AG04449 (cell line): ENCODE measurements at regions not wholly inside any gene's neighbourhood (a gene's known extent, or its start where the extent isn't known, plus 50 kb on each side); places are given as distances from the start of the nearest gene placed in this dataset.

Experiments used
- CTCF ChIA-PET: fragments of 350-600 bp; formaldehyde crosslinking; extraction: SDS; loops from one replicate; lab custom pipeline; 2021; ENCODE audit warnings: antibody characterized with exemption; lab: Yijun Ruan, JAX
- POLR2A ChIA-PET: fragments of 400-600, 350-600 bp; formaldehyde crosslinking; extraction: SDS; loops from one replicate; lab custom pipeline; 2020; ENCODE audit warnings: antibody characterized with exemption, inconsistent platforms; lab: Yijun Ruan, JAX
- DNase-seq: peaks from one replicate; pipeline ENCODE4 v3.0.0-alpha.2; 2010; ENCODE audit warnings: low read depth, low spot score
- H3K4me3 ChIP-seq: 2 replicates; pipeline ENCODE4 v1.5.1; 2011; ENCODE audit warnings: low read depth, mild to moderate bottlenecking, control low read depth, low read length
- TF ChIP-seq, protein P1 (sequence below): IDR thresholded peaks from one replicate; pipeline ENCODE4 v1.5.1; 2011; ENCODE audit warnings: mild to moderate bottlenecking, moderate library complexity, low read length, control low read depth, inconsistent platforms; ENCODE audit not compliant: insufficient read depth; ENCODE audit errors: missing control alignments

DNA sequence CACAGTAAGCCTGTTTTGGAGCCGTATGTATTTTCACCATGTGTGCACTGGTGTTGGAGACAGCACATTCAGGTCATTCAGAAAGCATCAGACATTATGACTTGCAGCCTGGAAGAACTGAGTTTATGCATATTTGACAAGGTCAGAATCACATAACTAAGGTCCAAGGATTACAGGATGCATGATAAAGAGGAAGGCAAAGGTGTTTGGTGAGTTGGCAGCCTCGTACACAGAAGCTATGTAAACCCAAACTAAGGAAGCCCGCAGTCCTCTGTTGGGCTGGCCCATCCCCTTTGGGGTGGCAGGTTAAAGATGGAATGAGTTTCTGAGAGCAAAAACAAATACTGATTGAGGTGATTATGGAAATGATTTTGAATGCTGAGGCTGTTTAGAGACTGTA is 218.4 kb downstream of the KTN1 start:
- TF ChIP-seq, protein P1, sequence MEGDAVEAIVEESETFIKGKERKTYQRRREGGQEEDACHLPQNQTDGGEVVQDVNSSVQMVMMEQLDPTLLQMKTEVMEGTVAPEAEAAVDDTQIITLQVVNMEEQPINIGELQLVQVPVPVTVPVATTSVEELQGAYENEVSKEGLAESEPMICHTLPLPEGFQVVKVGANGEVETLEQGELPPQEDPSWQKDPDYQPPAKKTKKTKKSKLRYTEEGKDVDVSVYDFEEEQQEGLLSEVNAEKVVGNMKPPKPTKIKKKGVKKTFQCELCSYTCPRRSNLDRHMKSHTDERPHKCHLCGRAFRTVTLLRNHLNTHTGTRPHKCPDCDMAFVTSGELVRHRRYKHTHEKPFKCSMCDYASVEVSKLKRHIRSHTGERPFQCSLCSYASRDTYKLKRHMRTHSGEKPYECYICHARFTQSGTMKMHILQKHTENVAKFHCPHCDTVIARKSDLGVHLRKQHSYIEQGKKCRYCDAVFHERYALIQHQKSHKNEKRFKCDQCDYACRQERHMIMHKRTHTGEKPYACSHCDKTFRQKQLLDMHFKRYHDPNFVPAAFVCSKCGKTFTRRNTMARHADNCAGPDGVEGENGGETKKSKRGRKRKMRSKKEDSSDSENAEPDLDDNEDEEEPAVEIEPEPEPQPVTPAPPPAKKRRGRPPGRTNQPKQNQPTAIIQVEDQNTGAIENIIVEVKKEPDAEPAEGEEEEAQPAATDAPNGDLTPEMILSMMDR: no peak
- DNase-seq: no peak
- CTCF ChIA-PET: no interaction called here

DNA sequence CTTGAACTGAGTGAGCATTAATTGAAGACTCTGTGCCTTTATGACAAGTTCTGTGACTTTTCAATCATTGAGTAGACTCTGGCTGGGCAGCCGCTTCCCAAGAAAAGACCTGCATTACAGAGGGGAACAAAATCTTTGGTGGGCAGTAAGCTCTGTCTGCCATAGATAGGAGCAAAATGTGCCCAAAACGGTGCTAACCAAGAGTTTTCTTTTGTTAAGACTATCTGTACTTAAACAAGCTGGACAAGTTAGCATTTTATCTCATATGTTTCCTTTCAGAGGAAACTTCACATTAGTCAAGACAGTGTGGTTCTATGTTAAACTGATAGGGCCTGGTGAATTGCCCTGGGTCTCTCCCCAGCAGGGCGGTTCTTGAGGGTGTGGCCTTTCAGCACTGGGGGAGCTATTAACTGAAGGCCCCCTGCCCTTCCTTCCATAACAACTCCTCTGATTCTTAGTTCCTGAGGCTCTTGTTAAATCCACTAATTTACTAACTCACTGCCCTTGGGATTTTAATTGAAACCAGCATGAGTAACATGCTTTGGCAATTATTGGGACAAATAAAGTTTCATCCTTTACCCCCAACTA is 219.6 kb downstream of the KTN1 start:
- no peak overlapping the region for H3K4me3 ChIP-seq
- TF ChIP-seq, protein P1: no peak
- no peak for DNase-seq
- CTCF ChIA-PET: no interaction called here
- POLR2A ChIA-PET: no interaction called here

More for the DNA sequence above, 218.4 kb downstream of the KTN1 start:
- POLR2A ChIA-PET: no interaction called here
- H3K4me3 ChIP-seq: no peak overlapping the region

DNA sequence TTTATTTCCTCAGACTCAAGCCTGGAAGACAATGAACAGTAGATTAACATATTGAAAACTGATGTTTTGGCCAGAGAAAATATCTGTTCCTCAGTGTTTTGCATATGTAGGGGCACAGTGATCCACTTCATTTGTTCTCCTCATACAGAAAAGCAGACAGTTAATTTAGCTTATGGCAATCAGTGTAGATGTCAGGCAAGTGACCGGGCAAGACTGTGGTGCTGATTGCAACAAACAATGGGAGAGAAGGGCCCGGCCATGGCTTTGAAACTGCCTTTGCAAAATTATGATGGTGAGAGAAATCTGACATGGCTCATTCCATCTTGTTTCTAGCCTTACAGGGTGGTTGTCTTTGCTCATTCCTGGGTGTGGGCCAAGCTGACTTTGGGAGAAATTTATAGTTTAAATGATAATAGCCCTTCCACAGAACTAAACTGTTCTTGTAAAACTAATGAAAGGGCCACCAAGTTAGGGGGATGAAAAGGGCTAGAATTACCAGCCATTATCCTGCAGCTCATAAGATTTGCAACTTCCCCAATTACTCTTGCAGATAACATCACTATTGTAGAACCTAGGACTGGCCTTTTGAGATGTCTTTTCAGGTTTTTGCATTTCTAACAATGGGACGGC is 220.3 kb downstream of the KTN1 start:
- ChIA-PET CTCF (no interaction called here), POLR2A (no interaction called here)
- DNase-seq: no peak

DNA sequence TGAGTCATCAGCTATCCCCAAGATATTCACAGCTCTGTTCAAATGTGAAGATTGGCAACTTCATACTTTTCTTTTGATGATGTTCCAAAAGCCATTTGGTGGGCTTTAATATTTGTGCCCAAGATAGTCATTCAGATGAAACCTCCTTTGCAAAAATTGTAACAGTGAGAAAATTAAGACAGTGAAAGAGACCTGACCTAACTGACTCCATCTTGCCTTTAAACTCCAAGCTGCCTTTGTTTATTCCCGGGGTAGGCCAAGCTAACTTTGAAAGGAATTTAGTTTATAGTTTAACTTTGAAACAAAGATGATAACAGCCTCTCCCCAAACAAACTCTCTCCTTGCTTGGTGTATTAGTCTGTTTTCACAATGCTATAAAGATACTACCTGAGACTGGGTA is 221.1 kb downstream of the KTN1 start:
- CTCF ChIA-PET: no interaction called here
- H3K4me3 ChIP-seq: no peak overlapping the region
- POLR2A ChIA-PET: no interaction called here
- TF ChIP-seq, protein P1: no peak
- no peak for DNase-seq

More for the DNA sequence above, 220.3 kb downstream of the KTN1 start:
- TF ChIP-seq, protein P1: no peak
- H3K4me3 ChIP-seq: no peak overlapping the region

DNA sequence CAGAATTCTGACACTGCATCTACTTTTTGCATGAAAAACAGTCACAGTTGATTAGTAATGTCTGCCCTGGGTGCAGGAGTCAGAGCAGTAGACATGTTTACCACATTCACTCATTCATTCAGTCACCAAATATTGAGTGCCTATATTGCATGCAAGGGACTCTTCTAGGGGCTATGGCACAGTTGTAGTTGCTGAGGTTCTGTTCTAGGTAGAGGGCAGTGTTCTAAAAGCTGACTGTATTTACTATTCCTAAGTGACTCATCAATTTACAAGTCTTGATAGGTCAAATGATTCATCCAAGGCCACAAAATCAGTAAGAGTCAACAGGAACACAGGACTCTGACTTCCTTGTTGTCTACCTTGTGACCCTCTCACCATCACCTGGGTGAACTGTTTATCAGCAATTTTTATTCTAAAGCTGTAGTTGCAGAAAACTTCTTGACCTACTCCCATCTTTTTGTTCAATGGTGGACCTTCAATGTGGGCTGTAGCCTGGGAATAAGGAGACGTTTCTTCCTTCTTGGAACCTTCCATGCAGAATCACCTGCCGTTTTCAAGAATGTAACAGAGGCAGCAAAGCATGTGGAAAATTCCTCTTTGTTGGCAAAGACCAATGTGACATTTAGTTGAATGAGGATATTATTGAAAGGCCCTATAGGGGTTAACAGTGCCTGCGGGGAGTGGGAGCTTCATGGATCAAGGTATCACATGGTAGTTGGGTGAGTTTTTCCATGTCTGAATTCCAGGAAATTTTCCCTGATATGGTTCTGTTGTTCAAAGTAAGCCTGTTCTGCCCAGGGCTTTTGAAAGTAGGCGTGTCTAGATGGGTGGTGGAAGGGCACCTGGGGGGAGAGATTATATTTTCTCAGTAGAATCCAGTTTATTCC is 223.2 kb downstream of the KTN1 start:
- CTCF ChIA-PET: interaction anchor here (1.2 kb wide), 1 partner anchor 537 kb away, joined by 4 read pairs; no protein-coding TSS in a partner anchor
- TF ChIP-seq, protein P1: no peak
- POLR2A ChIA-PET: no interaction called here
- no peak for DNase-seq
- no peak overlapping the region for H3K4me3 ChIP-seq
